Nephron progenitor cell (in vitro differentiated cells): ENCODE measurements at regions not wholly inside any gene's neighbourhood (a gene's known extent, or its start where the extent isn't known, plus 50 kb on each side); places are given as distances from the start of the nearest gene placed in this dataset.
"Not testable (repeated sequence)": the region's sequence is repeated elsewhere in the genome, so short reads cannot be mapped to it uniquely, and the experiment has no call there.

Experiments used
- DNase-seq: peaks from one replicate; pipeline ENCODE4 v3.0.0; 2021
- H3K27ac Mint-ChIP-seq: 2 replicates; pipeline ENCODE4 v1.8.0; 2021; ENCODE audit warnings: mild to moderate bottlenecking, moderate library complexity, mixed read lengths
- H3K27me3 Mint-ChIP-seq: 2 replicates; pipeline ENCODE4 v1.8.0; 2021; ENCODE audit warnings: mild to moderate bottlenecking, low read depth, mixed read lengths; ENCODE audit not compliant: poor library complexity
- H3K36me3 Mint-ChIP-seq: 2 replicates; pipeline ENCODE4 v1.8.0; 2021; ENCODE audit warnings: low read depth, mixed read lengths
- H3K4me1 Mint-ChIP-seq: 2 replicates; pipeline ENCODE4 v1.8.0; 2021; ENCODE audit warnings: mixed read lengths
- H3K4me3 Mint-ChIP-seq: 2 replicates; pipeline ENCODE4 v1.8.0; 2021; ENCODE audit warnings: mild to moderate bottlenecking, moderate library complexity, mixed read lengths
- H3K9me3 Mint-ChIP-seq: 2 replicates; pipeline ENCODE4 v1.8.0; 2021; ENCODE audit warnings: mild to moderate bottlenecking, moderate library complexity, mixed read lengths
- TF ChIP-seq, protein P1 (sequence below): fragments of 200-600 bp; sonication (generic); IDR thresholded peaks from 2 replicates; pipeline ENCODE4 v1.5.0; 2021; ENCODE audit warnings: antibody characterized with exemption

DNA sequence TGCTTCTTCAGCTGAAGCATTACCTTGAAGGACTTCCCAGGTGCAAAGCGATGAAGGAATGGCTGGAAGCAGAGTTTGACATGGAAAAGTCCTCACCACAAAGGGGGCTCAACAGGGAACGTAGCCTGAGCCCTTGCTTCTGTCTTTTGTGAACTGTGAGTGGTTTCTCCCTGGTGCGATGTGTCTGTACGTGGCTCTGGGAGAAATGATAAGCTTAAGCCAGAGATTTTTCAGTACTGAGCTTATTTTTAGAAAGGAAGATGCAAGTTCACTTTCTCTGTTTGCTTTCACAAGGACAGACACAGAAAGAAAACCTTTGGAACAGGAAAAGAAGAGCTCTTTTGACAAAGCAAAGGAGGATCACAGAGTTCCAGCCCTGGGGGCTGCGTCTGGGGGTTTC lies 79.4 kb downstream of the DACT2 start:
- no peaks in the 10 kb centered on the region for H3K9me3 Mint-ChIP-seq
- H3K4me1 Mint-ChIP-seq = peaks cover 32% of the 10 kb centered on the region
- peaks cover 15% of the 10 kb centered on the region for H3K27me3 Mint-ChIP-seq
- H3K36me3 Mint-ChIP-seq = no peaks in the 10 kb centered on the region
- H3K4me3 Mint-ChIP-seq = no peak overlapping the region
- DNase-seq = no peak
- H3K27ac Mint-ChIP-seq = no peak overlapping the region
- TF ChIP-seq, protein P1, sequence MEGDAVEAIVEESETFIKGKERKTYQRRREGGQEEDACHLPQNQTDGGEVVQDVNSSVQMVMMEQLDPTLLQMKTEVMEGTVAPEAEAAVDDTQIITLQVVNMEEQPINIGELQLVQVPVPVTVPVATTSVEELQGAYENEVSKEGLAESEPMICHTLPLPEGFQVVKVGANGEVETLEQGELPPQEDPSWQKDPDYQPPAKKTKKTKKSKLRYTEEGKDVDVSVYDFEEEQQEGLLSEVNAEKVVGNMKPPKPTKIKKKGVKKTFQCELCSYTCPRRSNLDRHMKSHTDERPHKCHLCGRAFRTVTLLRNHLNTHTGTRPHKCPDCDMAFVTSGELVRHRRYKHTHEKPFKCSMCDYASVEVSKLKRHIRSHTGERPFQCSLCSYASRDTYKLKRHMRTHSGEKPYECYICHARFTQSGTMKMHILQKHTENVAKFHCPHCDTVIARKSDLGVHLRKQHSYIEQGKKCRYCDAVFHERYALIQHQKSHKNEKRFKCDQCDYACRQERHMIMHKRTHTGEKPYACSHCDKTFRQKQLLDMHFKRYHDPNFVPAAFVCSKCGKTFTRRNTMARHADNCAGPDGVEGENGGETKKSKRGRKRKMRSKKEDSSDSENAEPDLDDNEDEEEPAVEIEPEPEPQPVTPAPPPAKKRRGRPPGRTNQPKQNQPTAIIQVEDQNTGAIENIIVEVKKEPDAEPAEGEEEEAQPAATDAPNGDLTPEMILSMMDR = no peak

DNA sequence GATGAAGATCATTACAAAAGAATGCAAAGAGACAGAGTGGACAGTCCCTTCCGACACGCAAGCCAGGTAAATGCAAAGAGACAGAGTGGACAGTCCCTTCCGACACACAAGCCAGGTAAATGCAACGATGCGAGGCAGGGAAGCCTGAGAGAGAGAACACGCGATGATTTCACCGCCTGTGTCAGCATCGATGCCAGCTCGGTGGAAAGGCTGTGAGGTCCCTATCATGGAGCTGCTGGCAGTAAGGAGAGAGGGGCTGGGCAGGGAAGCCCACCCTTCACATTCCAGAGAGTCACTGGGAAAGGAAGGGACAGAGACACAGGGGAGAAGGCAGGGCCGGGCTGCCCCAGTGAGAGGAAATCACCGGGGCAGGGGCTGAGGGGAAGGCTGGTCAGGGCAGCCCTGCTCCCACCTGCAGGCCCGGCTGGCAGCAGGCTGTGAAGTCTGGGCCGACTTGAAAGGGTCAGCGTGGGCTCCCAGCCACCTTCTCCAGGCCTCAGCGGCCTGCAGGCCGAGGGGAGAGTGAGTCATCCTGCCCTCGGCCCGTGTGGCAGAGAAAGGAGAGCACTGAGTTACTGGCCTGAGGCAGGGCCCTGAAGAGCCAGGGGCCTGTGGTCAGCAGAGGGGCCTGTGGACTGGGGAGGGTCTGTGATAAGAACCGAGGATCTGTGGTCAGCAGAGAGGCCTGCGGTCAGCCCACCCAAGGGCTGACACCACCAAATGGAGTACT lies 80.4 kb downstream of the DACT2 start:
- TF ChIP-seq, protein P1 = no peak
- H3K27ac Mint-ChIP-seq = no peak overlapping the region

DNA sequence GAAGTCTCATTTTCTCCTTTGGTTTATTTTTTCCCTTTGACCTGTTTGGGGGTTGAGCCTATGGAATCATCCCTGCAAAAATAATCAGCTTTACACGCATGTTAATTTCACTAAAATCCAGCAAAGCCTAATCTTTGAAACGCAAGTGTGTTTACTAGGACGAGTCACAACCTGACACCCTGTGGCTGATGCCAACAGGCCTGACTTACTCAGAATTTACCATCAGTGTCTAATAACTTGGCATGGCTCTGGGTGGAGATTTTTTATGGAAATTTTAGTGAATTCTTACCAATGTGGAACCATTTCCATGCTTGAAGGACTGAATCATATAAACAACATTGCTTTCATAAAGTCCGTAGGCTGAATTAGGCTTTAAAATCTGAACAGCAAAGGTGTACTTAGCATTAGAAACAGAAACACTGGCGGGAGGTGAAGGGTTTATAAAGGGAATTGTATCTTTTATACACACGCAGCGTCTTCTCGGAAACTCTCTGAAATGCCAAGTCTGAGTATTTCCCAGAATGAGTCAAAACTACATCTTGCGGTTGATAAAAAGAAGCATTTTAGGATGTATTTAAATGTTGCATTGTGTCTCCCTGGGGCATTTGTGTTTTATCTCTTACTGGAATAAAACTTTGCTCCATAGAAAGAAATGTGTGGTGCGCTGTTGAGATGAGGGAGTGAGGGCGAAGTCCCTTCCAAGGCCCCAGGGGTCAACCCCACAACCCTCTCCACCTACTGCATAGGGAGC lies 81.2 kb downstream of the DACT2 start:
- H3K9me3 Mint-ChIP-seq = no peaks in the 10 kb centered on the region
- TF ChIP-seq, protein P1 = no peak
- no peak overlapping the region for H3K4me3 Mint-ChIP-seq
- peaks cover 27% of the 10 kb centered on the region for H3K4me1 Mint-ChIP-seq
- no peak for DNase-seq
- H3K27ac Mint-ChIP-seq = no peak overlapping the region
- peaks cover 10% of the 10 kb centered on the region for H3K27me3 Mint-ChIP-seq
- H3K36me3 Mint-ChIP-seq = no peaks in the 10 kb centered on the region

More for the DNA sequence above, 80.4 kb downstream of the DACT2 start:
- no peak for DNase-seq
- H3K4me3 Mint-ChIP-seq = no peak overlapping the region
- H3K4me1 Mint-ChIP-seq = peaks cover 32% of the 10 kb centered on the region
- H3K27me3 Mint-ChIP-seq = peaks cover 10% of the 10 kb centered on the region
- H3K36me3 Mint-ChIP-seq = no peaks in the 10 kb centered on the region
- no peaks in the 10 kb centered on the region for H3K9me3 Mint-ChIP-seq

DNA sequence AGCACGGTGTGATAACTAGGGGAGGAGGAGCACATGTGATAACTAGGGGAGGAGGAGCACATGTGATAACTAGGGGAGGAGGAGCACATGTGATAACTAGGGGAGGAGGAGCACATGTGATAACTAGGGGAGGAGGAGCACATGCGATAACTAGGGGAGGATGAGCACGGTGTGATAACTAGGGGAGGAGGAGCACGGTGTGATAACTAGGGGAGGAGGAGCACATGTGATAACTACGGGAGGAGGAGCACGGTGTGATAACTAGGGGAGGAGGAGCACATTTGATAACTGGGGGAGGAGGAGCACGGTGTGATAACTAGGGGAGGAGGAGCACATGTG lies 85.7 kb downstream of the DACT2 start:
- H3K9me3 Mint-ChIP-seq, DNase-seq, H3K36me3 Mint-ChIP-seq, H3K4me3 Mint-ChIP-seq, H3K27me3 Mint-ChIP-seq, H3K27ac Mint-ChIP-seq: not testable (repeated sequence)
- peaks cover 28% of the 10 kb centered on the region for H3K4me1 Mint-ChIP-seq

DNA sequence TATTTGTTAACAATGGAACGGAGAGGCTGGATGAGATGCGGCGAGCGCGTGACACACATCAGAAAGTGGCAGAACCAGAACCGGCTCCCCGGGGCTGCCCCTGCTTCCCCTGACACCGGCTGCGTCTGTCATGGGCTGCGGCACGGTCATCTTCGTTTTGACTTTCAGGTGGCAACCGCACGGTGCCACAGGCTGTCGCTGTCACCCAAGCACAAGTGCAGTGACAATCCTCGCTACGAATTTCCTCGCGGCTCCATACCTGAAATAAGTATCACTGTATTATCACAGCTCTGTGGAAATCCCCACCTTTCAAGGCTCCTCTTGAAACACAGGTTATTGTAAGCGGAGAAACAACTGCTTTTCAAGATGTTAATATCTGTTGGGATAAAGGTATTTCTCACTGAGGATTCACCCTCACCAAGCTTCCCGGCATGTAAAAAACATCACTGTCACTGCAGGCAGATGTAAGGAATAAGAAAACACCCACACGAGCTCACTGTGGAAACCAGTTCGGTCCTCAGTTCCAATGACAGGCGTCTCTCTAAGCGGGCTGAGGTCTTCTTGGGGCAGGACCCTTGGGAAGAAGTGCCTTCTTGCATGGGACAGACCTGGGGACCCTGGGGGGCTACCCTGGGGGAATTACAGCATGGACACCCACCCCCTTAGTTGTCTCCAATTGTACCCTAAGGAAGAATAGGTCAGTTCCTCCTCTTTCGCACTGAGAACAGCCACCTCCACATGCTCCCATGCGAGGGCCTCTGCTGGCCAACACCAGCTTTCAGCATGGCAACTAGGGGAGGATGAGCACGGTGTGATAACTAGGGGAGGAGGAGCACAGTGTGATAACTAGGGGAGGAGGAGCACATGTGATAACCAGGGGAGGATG lies 86.3 kb downstream of the DACT2 start:
- Mint-ChIP-seq H3K9me3 (no peaks in the 10 kb centered on the region), H3K36me3 (no peaks in the 10 kb centered on the region), H3K4me1 (peaks cover 30% of the 10 kb centered on the region), H3K4me3 (no peak overlapping the region), H3K27me3 (peaks cover 2% of the 10 kb centered on the region), H3K27ac (no peak overlapping the region)
- TF ChIP-seq, protein P1 = no peak
- DNase-seq = no peak

DNA sequence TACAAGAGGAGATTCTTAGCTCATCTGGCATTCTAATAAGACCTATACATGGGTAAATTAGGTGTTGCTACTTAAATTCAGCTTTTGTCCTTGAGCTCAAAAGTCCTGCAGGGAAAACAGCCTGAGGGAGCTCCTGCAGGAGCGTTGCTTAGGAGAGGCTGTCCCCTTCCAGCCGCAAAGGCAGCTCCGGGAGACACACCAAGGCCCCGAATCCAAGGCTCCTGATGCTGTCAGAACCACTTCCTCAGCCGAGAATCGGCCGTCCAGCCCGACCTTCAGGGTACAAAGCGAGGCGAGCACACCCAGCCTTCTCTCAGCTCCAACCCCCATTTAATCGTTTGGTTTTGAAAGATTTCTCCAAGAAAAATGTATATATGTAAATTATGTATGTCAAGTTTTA lies 87.0 kb downstream of the DACT2 start:
- peaks cover 4% of the 10 kb centered on the region for H3K27me3 Mint-ChIP-seq
- no peaks in the 10 kb centered on the region for H3K9me3 Mint-ChIP-seq
- H3K4me1 Mint-ChIP-seq = peaks cover 34% of the 10 kb centered on the region
- no peak overlapping the region for H3K27ac Mint-ChIP-seq
- DNase-seq = no peak
- no peak overlapping the region for H3K4me3 Mint-ChIP-seq
- H3K36me3 Mint-ChIP-seq = no peaks in the 10 kb centered on the region
- TF ChIP-seq, protein P1 = no peak
